NCI-H2029 (cell line): ENCODE measurements at regions not wholly inside any gene's neighbourhood (a gene's known extent, or its start where the extent isn't known, plus 50 kb on each side); places are given as distances from the start of the nearest gene placed in this dataset.

Experiments
- DNase-seq: peaks from one replicate; lab custom pipeline; 2025; lab: John Stamatoyannopoulos, UW

DNA sequence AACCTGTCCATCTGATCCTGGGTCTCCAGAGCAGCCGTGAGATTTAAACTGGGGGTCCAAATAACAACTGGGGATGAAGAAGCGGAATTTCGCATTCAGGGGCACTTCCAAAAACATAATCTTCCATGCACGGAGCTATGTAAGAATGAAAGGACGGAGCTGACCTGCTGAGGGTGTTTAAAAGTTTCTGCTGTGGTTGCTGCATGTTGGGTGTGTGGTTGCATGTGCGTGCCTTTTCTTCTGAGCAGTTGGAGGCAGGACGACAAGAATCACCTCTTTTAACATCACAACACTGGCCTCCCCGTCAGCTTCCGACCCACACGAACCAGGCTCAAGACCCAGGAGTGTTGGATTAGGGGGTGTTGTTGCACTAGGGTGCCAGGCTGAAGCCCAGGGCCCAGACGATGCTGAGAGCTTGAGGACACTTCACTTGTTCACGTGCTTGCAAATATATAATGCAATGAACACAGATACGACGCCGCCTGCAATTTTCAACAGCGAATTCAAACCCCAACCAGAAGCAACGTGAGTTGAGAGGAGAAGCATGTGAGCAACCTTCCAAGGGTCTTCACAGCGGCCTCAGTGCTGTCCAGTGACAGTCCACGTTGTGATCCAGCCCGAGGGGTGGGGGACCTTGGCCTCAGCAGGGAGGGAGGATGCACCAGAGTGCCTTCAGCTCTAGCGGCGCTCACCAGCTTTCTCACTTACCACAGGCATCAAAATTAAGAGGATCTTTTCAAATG is 76.0 kb upstream of the SALL3 start:
- no peak for DNase-seq

GRCh38 chr18:78904179-78904531 is 75.5 kb upstream of the SALL3 start:
- no peak for DNase-seq

- DNase-seq, result no peak
Observed at GRCh38 chr18:78905334-78905733, 74.3 kb upstream of the SALL3 start.

GRCh38 chr18:78906066-78906465 is 73.6 kb upstream of the SALL3 start:
- DNase-seq, result no peak

DNA sequence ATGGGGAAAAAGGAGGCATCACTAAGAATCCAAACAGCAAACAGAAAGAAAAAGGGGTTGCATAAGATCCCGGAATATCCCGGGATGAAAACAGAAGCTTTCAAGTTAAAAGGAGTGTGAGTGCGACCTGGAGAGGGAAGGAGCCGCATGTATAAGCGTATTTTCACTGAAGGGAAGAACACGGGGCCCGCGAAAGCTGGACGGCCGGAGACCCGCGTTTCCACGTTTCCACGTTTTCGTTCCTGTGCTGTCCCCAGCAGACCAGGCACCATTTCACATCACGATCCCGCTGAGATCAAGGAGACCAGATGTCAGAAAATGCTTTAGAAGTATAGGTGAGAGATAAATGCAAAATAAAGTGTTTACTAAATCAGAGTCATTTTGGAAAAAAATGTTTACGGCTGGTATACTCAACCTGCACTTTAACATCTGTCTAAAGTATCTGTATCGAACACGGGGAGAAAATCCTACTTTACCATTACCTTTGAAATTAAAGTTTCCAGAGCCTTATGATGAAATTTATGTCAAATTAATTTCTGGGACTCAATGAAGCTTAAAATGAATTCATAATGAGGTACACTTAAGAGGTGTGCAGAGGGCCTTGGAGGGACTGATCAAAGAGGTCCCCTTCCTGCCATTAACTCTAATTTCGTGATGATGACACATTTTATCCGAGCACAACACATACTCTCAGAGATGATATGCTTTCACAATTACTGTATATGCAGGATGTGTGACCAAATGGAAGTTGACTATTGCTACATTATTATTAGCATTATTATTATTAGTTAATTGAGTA is 71.0 kb upstream of the SALL3 start:
- no peak for DNase-seq

- DNase-seq, result no peak
Observed at GRCh38 chr18:78911751-78912283, 67.8 kb upstream of the SALL3 start.

- DNase-seq, result no peak
Observed at GRCh38 chr18:78912336-78912735, 67.3 kb upstream of the SALL3 start.

- DNase-seq, result no peak
Observed at GRCh38 chr18:78912844-78913243, 66.8 kb upstream of the SALL3 start.

GRCh38 chr18:78913395-78913794 is 66.2 kb upstream of the SALL3 start:
- no peak for DNase-seq

GRCh38 chr18:78913830-78914231 is 65.8 kb upstream of the SALL3 start:
- DNase-seq, result no peak

DNA sequence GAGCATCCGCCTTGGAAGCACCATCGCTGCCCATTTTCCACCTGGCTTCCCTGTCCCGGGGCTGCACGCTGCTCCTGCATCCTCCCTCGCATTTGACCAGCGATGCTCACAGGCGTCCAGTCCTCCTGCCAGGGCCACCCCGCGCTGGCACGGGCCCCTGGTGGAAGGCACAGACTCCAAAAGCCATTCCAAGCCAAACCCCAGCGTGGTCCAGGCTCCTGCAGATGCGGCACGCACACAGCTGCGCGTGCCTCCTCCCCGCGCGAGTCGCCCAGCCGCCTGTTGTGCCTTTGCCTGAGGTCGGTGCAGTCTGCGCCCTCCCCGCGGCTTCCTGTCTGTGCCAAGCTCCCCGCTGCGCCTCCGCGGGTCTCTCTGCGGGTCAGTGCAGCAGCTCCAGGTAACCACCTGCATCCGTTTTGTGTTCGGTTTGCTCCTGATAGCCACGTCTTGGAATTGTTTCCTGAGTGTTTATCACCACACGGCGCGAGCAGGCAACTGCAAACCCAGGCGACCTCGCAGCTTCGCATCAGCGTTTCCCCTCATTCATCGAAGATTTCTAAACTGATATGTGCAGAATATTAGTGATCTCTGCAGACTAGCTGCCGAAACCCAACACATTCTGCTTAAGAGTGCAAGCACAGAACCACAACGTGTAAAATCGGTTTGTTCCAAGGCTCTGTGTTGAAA is 65.2 kb upstream of the SALL3 start:
- DNase-seq, result no peak

- no peak for DNase-seq
Observed at GRCh38 chr18:78915446-78916008, 64.1 kb upstream of the SALL3 start.

GRCh38 chr18:78918707-78919106 is 60.9 kb upstream of the SALL3 start:
- no peak for DNase-seq

- no peak for DNase-seq
Observed at GRCh38 chr18:78919956-78920355, 59.7 kb upstream of the SALL3 start.

GRCh38 chr18:78920456-78921138 is 59.0 kb upstream of the SALL3 start:
- no peak for DNase-seq

GRCh38 chr18:78922856-78923255 is 56.8 kb upstream of the SALL3 start:
- no peak for DNase-seq

DNA sequence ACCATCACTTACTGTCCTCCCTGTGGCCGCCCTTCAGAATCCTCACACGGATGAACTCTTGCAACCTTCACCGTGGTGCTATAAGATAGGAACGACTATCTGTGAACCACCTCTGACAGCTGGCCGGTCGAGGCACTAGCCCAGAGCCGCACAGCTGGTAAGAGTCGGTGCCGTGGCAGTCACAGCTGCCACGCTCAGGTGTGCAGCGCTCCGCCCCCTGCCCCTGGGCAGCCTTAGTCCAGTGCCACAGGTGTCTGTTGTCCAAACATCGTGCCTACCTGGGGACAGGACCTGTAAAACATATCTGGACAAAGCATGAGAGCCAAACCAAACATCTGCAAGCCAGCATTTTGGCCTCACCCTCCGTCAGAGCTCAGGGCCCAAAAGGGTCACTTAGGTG is 55.3 kb upstream of the SALL3 start:
- DNase-seq, result no peak

- DNase-seq, result no peak
Observed at GRCh38 chr18:78924786-78925540, 54.7 kb upstream of the SALL3 start.

- DNase-seq, result no peak
Observed at GRCh38 chr18:78925557-78926242, 53.9 kb upstream of the SALL3 start.

GRCh38 chr18:78926243-78926615 is 53.4 kb upstream of the SALL3 start:
- DNase-seq, result no peak

GRCh38 chr18:78927156-78927555 is 52.5 kb upstream of the SALL3 start:
- DNase-seq, result no peak
